Keratinocyte (primary cell): ENCODE measurements at regions not wholly inside any gene's neighbourhood (a gene's known extent, or its start where the extent isn't known, plus 50 kb on each side); places are given as distances from the start of the nearest gene placed in this dataset.

Experiments used
- DNase-seq: peaks from one replicate; pipeline ENCODE4 v3.0.0-alpha.2; 2011; ENCODE audit warnings: low read depth, missing footprints, low spot score
- FAIRE-seq: peaks from 2 replicates; lab custom pipeline; 2011; peaks lifted over from hg19 to GRCh38; lab: Jason Lieb, UNC
- H2AFZ ChIP-seq: 2 replicates; pipeline ENCODE4 v1.6.0; 2012; ENCODE audit warnings: low read length, control low read depth, inconsistent platforms; ENCODE audit not compliant: control insufficient read depth
- H3K27ac ChIP-seq: 2 replicates; pipeline ENCODE4 v1.5.1; 2011; ENCODE audit warnings: low read length; ENCODE audit not compliant: control insufficient read depth, insufficient read depth
- H3K27me3 ChIP-seq: 3 replicates; pipeline ENCODE4 v1.6.0; 2011; ENCODE audit warnings: low read length; ENCODE audit not compliant: control insufficient read depth, insufficient read depth; ENCODE audit errors: extremely low read depth
- H3K36me3 ChIP-seq, 2 experiments: 2 replicates in 1 of 2; 3 replicates in 1 of 2; pipeline ENCODE4 v1.5.1; 2011; ENCODE audit warnings: low read length in 2 of 2, mild to moderate bottlenecking in 1 of 2; ENCODE audit not compliant: control insufficient read depth in 2 of 2, insufficient read depth in 2 of 2; ENCODE audit errors: extremely low read depth in 1 of 2
- H3K4me1 ChIP-seq: 3 replicates; pipeline ENCODE4 v1.5.1; 2011; ENCODE audit warnings: low read length; ENCODE audit not compliant: control insufficient read depth, insufficient read depth; ENCODE audit errors: extremely low read depth
- H3K4me2 ChIP-seq: 3 replicates; pipeline ENCODE4 v1.6.0; 2011; ENCODE audit warnings: low read depth, low read length; ENCODE audit not compliant: control insufficient read depth, insufficient read depth; ENCODE audit errors: extremely low read depth
- H3K4me3 ChIP-seq, 3 experiments: fragments of 200-600 bp in 1 of 3; sonication (generic) in 1 of 3; 2 replicates in 2 of 3; 3 replicates in 1 of 3; pipeline ENCODE4 v1.5.1; 2011 to 2016; ENCODE audit warnings: low read length in 3 of 3, mild to moderate bottlenecking in 3 of 3, control low read depth in 2 of 3, inconsistent platforms in 1 of 3, low read depth in 1 of 3, mixed read lengths in 1 of 3, mixed run types in 1 of 3, moderate library complexity in 1 of 3; ENCODE audit not compliant: control insufficient read depth in 2 of 3, insufficient read depth in 2 of 3; ENCODE audit errors: extremely low read depth in 1 of 3
- H3K79me2 ChIP-seq: 2 replicates; pipeline ENCODE4 v1.6.0; 2012; ENCODE audit warnings: low read length; ENCODE audit not compliant: control insufficient read depth, insufficient read depth
- H3K9ac ChIP-seq: 3 replicates; pipeline ENCODE4 v1.6.0; 2011; ENCODE audit warnings: low read length; ENCODE audit not compliant: control insufficient read depth, insufficient read depth; ENCODE audit errors: extremely low read depth
- H3K9me1 ChIP-seq: 3 replicates; pipeline ENCODE4 v1.6.0; 2011; ENCODE audit warnings: low read length; ENCODE audit not compliant: control insufficient read depth, insufficient read depth; ENCODE audit errors: extremely low read depth
- H3K9me3 ChIP-seq: 2 replicates; pipeline ENCODE4 v1.5.1; 2012; ENCODE audit warnings: low read depth, low read length; ENCODE audit not compliant: control insufficient read depth
- H4K20me1 ChIP-seq: 3 replicates; pipeline ENCODE4 v1.6.0; 2011; ENCODE audit warnings: low read length; ENCODE audit not compliant: control insufficient read depth, insufficient read depth; ENCODE audit errors: extremely low read depth
- CTCF ChIP-seq, 3 experiments: IDR thresholded peaks in 1 of 3; conservative IDR thresholded peaks in 1 of 3; optimal IDR thresholded peaks in 1 of 3; 2 replicates in 2 of 3; 3 replicates in 1 of 3; pipeline versions ENCODE3 to v1.5.1; 2011; ENCODE audit warnings: low read length in 3 of 3, mild to moderate bottlenecking in 3 of 3, moderate library complexity in 2 of 3, control low read depth in 1 of 3, inconsistent platforms in 1 of 3; ENCODE audit not compliant: insufficient read depth in 2 of 3; ENCODE audit errors: extremely low read depth in 1 of 3
- EZH2 ChIP-seq: IDR thresholded peaks from one replicate; pipeline ENCODE4 v1.6.1; 2012; ENCODE audit warnings: inconsistent platforms, mild to moderate bottlenecking, low read length, moderate library complexity
- dilution Hi-C: fragments of 300-500 bp; cut with MboI; formaldehyde crosslinking; loops from one replicate; pipeline ENCODE4 v1.7.0; 2020; ENCODE audit warnings: low sequenced_read_pairs; ENCODE audit not compliant: extremely low pct_ligation_motif_present

- DNase-seq (no peak), FAIRE-seq (no peak)
- H3K27ac ChIP-seq, result no peak overlapping the region
- no peak for TF ChIP-seq EZH2
- no peak for TF ChIP-seq CTCF (optimal IDR thresholded peaks at IDR 0.05 in 1 of 3, IDR thresholded peaks at IDR 0.05 in 1 of 3, conservative IDR thresholded peaks at IDR 0.05 in 1 of 3; ENCODE audit: extremely low read depth in 1 of 3, insufficient read depth in 2 of 3, low read length in 3 of 3)
- no peaks in the 10 kb centered on the region for H3K79me2 ChIP-seq
- dilution Hi-C loops, result no loop called here
- no peak overlapping the region for H3K9ac ChIP-seq
- H3K4me3 ChIP-seq, result no peak overlapping the region
- peaks cover 10% of the 10 kb centered on the region for H3K4me1 ChIP-seq
- H3K4me2 ChIP-seq, result no peak overlapping the region
- no peaks in the 10 kb centered on the region for H3K27me3 ChIP-seq
- no peaks in the 10 kb centered on the region for H3K9me1 ChIP-seq
- no peaks in the 10 kb centered on the region for H3K36me3 ChIP-seq
- no peaks in the 10 kb centered on the region for H3K9me3 ChIP-seq
- H4K20me1 ChIP-seq, result no peaks in the 10 kb centered on the region
- H2AFZ ChIP-seq, result no peak overlapping the region
Measured at GRCh38 chr6:137787016-137787415, 80.0 kb upstream of the TNFAIP3 start.

DNA sequence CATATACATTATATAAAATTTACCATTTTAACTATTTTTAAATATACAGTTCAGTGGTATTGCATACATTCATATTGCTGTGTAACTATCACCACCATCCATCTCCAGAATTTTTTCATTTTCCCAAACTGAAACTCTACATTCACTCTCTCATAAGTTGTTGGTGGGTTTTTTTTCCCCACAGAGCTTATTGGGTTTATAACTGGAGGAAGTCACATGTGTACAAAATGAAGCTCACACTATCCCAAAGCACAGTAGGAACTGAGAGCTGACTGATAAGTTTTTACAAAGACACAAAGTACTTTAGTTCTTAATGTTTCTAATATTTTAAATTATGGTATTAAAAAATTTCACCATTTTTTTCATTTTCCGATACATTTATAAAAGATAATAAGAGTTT is 78.8 kb upstream of the TNFAIP3 start:
- no peaks in the 10 kb centered on the region for H3K9me3 ChIP-seq
- DNase-seq (no peak), FAIRE-seq (no peak)
- H3K27me3 ChIP-seq, result no peaks in the 10 kb centered on the region
- TF ChIP-seq CTCF (optimal IDR thresholded peaks at IDR 0.05 in 1 of 3, IDR thresholded peaks at IDR 0.05 in 1 of 3, conservative IDR thresholded peaks at IDR 0.05 in 1 of 3; ENCODE audit: extremely low read depth in 1 of 3, insufficient read depth in 2 of 3, low read length in 3 of 3) (no peak), EZH2 (no peak)
- H3K4me3 ChIP-seq, result no peak overlapping the region
- no peak overlapping the region for H3K27ac ChIP-seq
- H3K4me2 ChIP-seq, result no peak overlapping the region
- no peaks in the 10 kb centered on the region for H3K9me1 ChIP-seq
- H2AFZ ChIP-seq, result no peak overlapping the region
- dilution Hi-C loops, result no loop called here
- H3K79me2 ChIP-seq, result no peaks in the 10 kb centered on the region
- H3K36me3 ChIP-seq, result no peaks in the 10 kb centered on the region
- no peaks in the 10 kb centered on the region for H4K20me1 ChIP-seq
- H3K4me1 ChIP-seq, result peaks cover 10% of the 10 kb centered on the region
- no peak overlapping the region for H3K9ac ChIP-seq
